ENCODE measurements at regions not wholly inside any gene's neighbourhood (a gene's known extent, or its start where the extent isn't known, plus 50 kb on each side); places are given as distances from the start of the nearest gene placed in this dataset.
A peak's percentile ranks its signal among the peaks of the same experiment; 100 is the strongest.

- Mint-ChIP-seq H3K4me1 (ENCODE audit: low read depth) (peaks cover 7% of the 10 kb centered on the region), H3K36me3 (ENCODE audit: low read depth) (peaks cover 5% of the 10 kb centered on the region), H3K4me3 (ENCODE audit: unreplicated experiment) (no peak overlapping the region), H3K27me3 (ENCODE audit: low read depth) (no peaks in the 10 kb centered on the region), H3K9me3 (ENCODE audit: low read depth) (peaks cover 6% of the 10 kb centered on the region), H3K27ac (ENCODE audit: unreplicated experiment) (peak overlapping the region; percentile 14)
- no peak for DNase-seq (ENCODE audit: low spot score)
- no peak for TF ChIP-seq CTCF (IDR thresholded peaks at IDR 0.05)
Observed at GRCh38 chr13:73880365-73880764, 253.8 kb downstream of the KLF12 start.

- H3K4me3 Mint-ChIP-seq (ENCODE audit: unreplicated experiment): no peak overlapping the region
- TF ChIP-seq CTCF (IDR thresholded peaks at IDR 0.05): no peak
- no peak overlapping the region for H3K27ac Mint-ChIP-seq (ENCODE audit: unreplicated experiment)
- peaks cover 7% of the 10 kb centered on the region for H3K4me1 Mint-ChIP-seq (ENCODE audit: low read depth)
- no peaks in the 10 kb centered on the region for H3K27me3 Mint-ChIP-seq (ENCODE audit: low read depth)
- peaks cover 6% of the 10 kb centered on the region for H3K9me3 Mint-ChIP-seq (ENCODE audit: low read depth)
- DNase-seq (ENCODE audit: low spot score): no peak
- H3K36me3 Mint-ChIP-seq (ENCODE audit: low read depth): peaks cover 2% of the 10 kb centered on the region
Observed at GRCh38 chr13:73879346-73880015, 254.7 kb downstream of the KLF12 start.

- no peak for TF ChIP-seq CTCF (IDR thresholded peaks at IDR 0.05)
- H3K9me3 Mint-ChIP-seq (ENCODE audit: low read depth): peaks cover 6% of the 10 kb centered on the region
- peaks cover 7% of the 10 kb centered on the region for H3K4me1 Mint-ChIP-seq (ENCODE audit: low read depth)
- H3K27ac Mint-ChIP-seq (ENCODE audit: unreplicated experiment): no peak overlapping the region
- no peaks in the 10 kb centered on the region for H3K27me3 Mint-ChIP-seq (ENCODE audit: low read depth)
- H3K36me3 Mint-ChIP-seq (ENCODE audit: low read depth): peaks cover 2% of the 10 kb centered on the region
- H3K4me3 Mint-ChIP-seq (ENCODE audit: unreplicated experiment): no peak overlapping the region
- DNase-seq (ENCODE audit: low spot score): no peak
Observed at GRCh38 chr13:73877399-73877798, 256.8 kb downstream of the KLF12 start.

- Mint-ChIP-seq H3K4me1 (ENCODE audit: low read depth) (peaks cover 15% of the 10 kb centered on the region), H3K27ac (ENCODE audit: unreplicated experiment) (no peak overlapping the region), H3K36me3 (ENCODE audit: low read depth) (peaks cover 2% of the 10 kb centered on the region), H3K9me3 (ENCODE audit: low read depth) (peaks cover 6% of the 10 kb centered on the region), H3K27me3 (ENCODE audit: low read depth) (no peaks in the 10 kb centered on the region), H3K4me3 (ENCODE audit: unreplicated experiment) (no peak overlapping the region)
- TF ChIP-seq CTCF (IDR thresholded peaks at IDR 0.05): no peak
- DNase-seq (ENCODE audit: low spot score): no peak
Observed at GRCh38 chr13:73876323-73876722, 257.9 kb downstream of the KLF12 start.

GRCh38 chr13:73873940-73874830, 260.0 kb downstream of the KLF12 start:
- Mint-ChIP-seq H3K27me3 (ENCODE audit: low read depth) (no peaks in the 10 kb centered on the region), H3K4me1 (ENCODE audit: low read depth) (peaks cover 29% of the 10 kb centered on the region), H3K36me3 (ENCODE audit: low read depth) (no peaks in the 10 kb centered on the region), H3K4me3 (ENCODE audit: unreplicated experiment) (no peak overlapping the region), H3K27ac (ENCODE audit: unreplicated experiment) (no peak overlapping the region), H3K9me3 (ENCODE audit: low read depth) (peaks cover 6% of the 10 kb centered on the region)
- DNase-seq (ENCODE audit: low spot score): no peak
- TF ChIP-seq CTCF (IDR thresholded peaks at IDR 0.05): no peak

Measured in chondrocyte (in vitro differentiated cells).